OCI-LY1 (cell line): ENCODE measurements at regions not wholly inside any gene's neighbourhood (a gene's known extent, or its start where the extent isn't known, plus 50 kb on each side); places are given as distances from the start of the nearest gene placed in this dataset.

Experiments used
- H2AFZ ChIP-seq: fragments of 200-600 bp; sonication (generic), shearing (Covaris generic); 2 replicates; pipeline ENCODE4 v1.6.0; 2014; ENCODE audit warnings: antibody characterized with exemption, mild to moderate bottlenecking, low read length
- H3F3A ChIP-seq: fragments of 200-600 bp; sonication (generic), shearing (Covaris generic); 2 replicates; pipeline ENCODE4 v1.6.0; 2014; ENCODE audit warnings: mild to moderate bottlenecking, antibody characterized with exemption, low read length, moderate library complexity; ENCODE audit not compliant: insufficient read depth
- H3K27ac ChIP-seq: fragments of 200-600 bp; sonication (generic); 2 replicates; pipeline ENCODE4 v1.5.1; 2014; ENCODE audit warnings: low read length, mixed run types, mild to moderate bottlenecking, low read depth; ENCODE audit not compliant: poor library complexity, severe bottlenecking
- H3K27me3 ChIP-seq: fragments of 200-600 bp; sonication (generic); 2 replicates; pipeline ENCODE4 v1.6.0; 2014; ENCODE audit warnings: antibody characterized with exemption, mild to moderate bottlenecking, low read length, moderate library complexity; ENCODE audit not compliant: insufficient read depth
- H3K36me3 ChIP-seq: fragments of 200-600 bp; sonication (generic); 2 replicates; pipeline ENCODE4 v1.6.1; 2014; ENCODE audit warnings: mild to moderate bottlenecking, antibody characterized with exemption, low read length, moderate library complexity, mixed read lengths; ENCODE audit not compliant: insufficient read depth
- H3K4me1 ChIP-seq: fragments of 200-600 bp; sonication (generic); 2 replicates; pipeline ENCODE4 v1.5.1; 2014; ENCODE audit warnings: mild to moderate bottlenecking, low read length, moderate library complexity; ENCODE audit not compliant: insufficient read depth, severe bottlenecking
- H3K4me2 ChIP-seq: fragments of 200-600 bp; sonication (generic), shearing (Covaris generic); 2 replicates; pipeline ENCODE4 v1.6.1; 2014; ENCODE audit warnings: low read length
- H3K4me3 ChIP-seq: fragments of 200-600 bp; sonication (generic); 2 replicates; pipeline ENCODE4 v1.5.1; 2014; ENCODE audit warnings: low read length, low read depth, mild to moderate bottlenecking, mixed read lengths; ENCODE audit not compliant: poor library complexity, severe bottlenecking
- H3K79me2 ChIP-seq: fragments of 200-600 bp; shearing (Covaris generic); 2 replicates; pipeline ENCODE4 v1.6.1; 2016; ENCODE audit warnings: mixed run types, low read length, mixed read lengths; ENCODE audit not compliant: insufficient read depth
- H3K9ac ChIP-seq: fragments of 200-600 bp; sonication (generic), shearing (Covaris generic); 2 replicates; pipeline ENCODE4 v1.6.1; 2014; ENCODE audit warnings: mild to moderate bottlenecking, low read length, mixed read lengths
- H3K9me2 ChIP-seq: fragments of 200-600 bp; sonication (generic), shearing (Covaris generic); 2 replicates; pipeline ENCODE4 v1.6.1; 2014; ENCODE audit warnings: low read depth, mild to moderate bottlenecking, low read length, mixed read lengths
- H3K9me3 ChIP-seq: fragments of 200-600 bp; shearing (Covaris generic); 2 replicates; pipeline ENCODE4 v1.6.1; 2014; ENCODE audit warnings: low read length, mixed read lengths
- H4K20me1 ChIP-seq: fragments of 200-600 bp; sonication (generic), shearing (Covaris generic); 2 replicates; pipeline ENCODE4 v1.6.0; 2016; ENCODE audit warnings: mild to moderate bottlenecking, low read length; ENCODE audit not compliant: insufficient read depth
- EZH2 ChIP-seq: fragments of 200-600 bp; sonication (generic), shearing (Covaris generic); IDR thresholded peaks from 2 replicates; pipeline ENCODE4 v1.8.0; 2017; ENCODE audit warnings: borderline replicate concordance, mixed run types, mild to moderate bottlenecking, antibody characterized with exemption, low read length, moderate library complexity, mixed read lengths
- TF ChIP-seq, protein P1 (sequence below): fragments of 200-600 bp; sonication (generic), shearing (Covaris generic); IDR thresholded peaks from 2 replicates; pipeline ENCODE4 v1.5.1; 2017; ENCODE audit warnings: mild to moderate bottlenecking, antibody characterized with exemption, low read length, moderate library complexity, mixed read lengths

DNA sequence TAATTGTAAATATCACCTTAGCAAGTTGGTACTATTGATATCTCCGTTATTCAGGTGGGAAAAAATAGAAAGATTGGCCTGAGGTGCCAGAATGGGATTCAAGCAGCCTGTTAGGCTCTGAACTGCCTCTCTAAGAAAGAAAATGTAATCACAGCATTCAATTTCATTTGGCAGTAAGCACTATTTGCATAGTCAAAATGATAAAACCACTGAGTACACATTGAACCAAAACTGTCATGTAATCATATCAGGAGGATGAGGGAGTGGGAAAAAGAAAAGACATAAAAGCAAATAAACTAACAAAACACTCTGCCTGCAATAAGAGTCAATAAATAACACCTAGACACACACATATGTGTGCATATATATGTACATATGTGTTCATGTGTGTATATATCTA, 103.9 kb upstream of the TACR1 start:
- H3K27ac ChIP-seq, result no peak overlapping the region
- H3K27me3 ChIP-seq, result no peaks in the 10 kb centered on the region
- H3K9me3 ChIP-seq, result 0 out of 2 replicates have a peak, but pooled peaks cover 2% of the 10 kb centered on the region
- H3K9ac ChIP-seq, result no peak overlapping the region
- no peaks in the 10 kb centered on the region for H4K20me1 ChIP-seq
- no peak overlapping the region for H3K4me2 ChIP-seq
- H3K4me3 ChIP-seq, result no peak overlapping the region
- no peak overlapping the region for H2AFZ ChIP-seq
- no peaks in the 10 kb centered on the region for H3K9me2 ChIP-seq
- H3K4me1 ChIP-seq, result no peaks in the 10 kb centered on the region
- H3K36me3 ChIP-seq, result no peaks in the 10 kb centered on the region
- TF ChIP-seq, protein P1, sequence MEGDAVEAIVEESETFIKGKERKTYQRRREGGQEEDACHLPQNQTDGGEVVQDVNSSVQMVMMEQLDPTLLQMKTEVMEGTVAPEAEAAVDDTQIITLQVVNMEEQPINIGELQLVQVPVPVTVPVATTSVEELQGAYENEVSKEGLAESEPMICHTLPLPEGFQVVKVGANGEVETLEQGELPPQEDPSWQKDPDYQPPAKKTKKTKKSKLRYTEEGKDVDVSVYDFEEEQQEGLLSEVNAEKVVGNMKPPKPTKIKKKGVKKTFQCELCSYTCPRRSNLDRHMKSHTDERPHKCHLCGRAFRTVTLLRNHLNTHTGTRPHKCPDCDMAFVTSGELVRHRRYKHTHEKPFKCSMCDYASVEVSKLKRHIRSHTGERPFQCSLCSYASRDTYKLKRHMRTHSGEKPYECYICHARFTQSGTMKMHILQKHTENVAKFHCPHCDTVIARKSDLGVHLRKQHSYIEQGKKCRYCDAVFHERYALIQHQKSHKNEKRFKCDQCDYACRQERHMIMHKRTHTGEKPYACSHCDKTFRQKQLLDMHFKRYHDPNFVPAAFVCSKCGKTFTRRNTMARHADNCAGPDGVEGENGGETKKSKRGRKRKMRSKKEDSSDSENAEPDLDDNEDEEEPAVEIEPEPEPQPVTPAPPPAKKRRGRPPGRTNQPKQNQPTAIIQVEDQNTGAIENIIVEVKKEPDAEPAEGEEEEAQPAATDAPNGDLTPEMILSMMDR, result no peak
- TF ChIP-seq EZH2, result no peak
- no peaks in the 10 kb centered on the region for H3F3A ChIP-seq
- no peaks in the 10 kb centered on the region for H3K79me2 ChIP-seq

DNA sequence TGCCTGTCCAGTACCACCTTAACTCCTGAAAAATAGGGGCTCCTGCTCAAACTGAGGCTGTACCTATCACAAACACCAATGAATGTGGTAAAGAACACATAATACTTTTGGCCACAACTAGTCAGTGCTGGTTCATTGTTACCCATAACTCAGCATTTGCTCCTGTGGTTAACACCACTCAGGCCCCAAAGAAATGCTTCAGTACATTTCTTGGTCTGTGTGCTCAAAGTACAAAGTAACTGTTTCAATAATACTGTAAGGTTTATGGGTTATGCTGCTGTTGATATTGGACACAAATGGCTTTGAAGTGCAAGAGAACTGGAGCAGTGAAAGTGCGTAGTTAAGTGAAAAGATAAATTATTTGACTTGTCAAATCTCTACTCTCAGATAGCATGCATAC, 95.0 kb upstream of the TACR1 start:
- H3K4me3 ChIP-seq, result no peak overlapping the region
- no peak overlapping the region for H3K4me2 ChIP-seq
- H3K9me2 ChIP-seq, result no peaks in the 10 kb centered on the region
- H3K4me1 ChIP-seq, result no peaks in the 10 kb centered on the region
- no peaks in the 10 kb centered on the region for H4K20me1 ChIP-seq
- H3F3A ChIP-seq, result no peaks in the 10 kb centered on the region
- H2AFZ ChIP-seq, result no peak overlapping the region
- H3K9me3 ChIP-seq, result no peaks in the 10 kb centered on the region
- no peak overlapping the region for H3K9ac ChIP-seq
- no peak overlapping the region for H3K27ac ChIP-seq
- H3K36me3 ChIP-seq, result no peaks in the 10 kb centered on the region
- no peaks in the 10 kb centered on the region for H3K27me3 ChIP-seq
- no peak for TF ChIP-seq EZH2
- TF ChIP-seq, protein P1, result no peak
- H3K79me2 ChIP-seq, result no peaks in the 10 kb centered on the region

DNA sequence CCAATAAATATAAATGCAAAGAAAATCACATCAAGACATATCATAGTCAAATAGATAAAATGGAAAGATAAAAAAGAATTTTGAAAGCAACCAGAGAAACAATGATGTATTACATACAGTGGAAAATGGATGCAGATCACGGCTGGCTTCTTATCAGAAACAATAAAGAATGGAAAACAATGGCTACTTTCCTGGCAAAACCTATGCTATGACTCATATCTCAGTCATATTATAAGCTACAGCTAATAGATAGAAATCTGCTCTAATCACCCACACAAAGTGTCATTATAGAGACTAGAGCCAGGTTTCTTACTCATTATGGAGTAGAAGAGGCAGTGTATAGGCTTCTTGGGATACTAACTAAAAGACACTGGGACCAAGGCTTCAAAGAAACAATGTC, 93.5 kb upstream of the TACR1 start:
- H3K4me2 ChIP-seq, result no peak overlapping the region

More for the DNA sequence above, 93.5 kb upstream of the TACR1 start:
- Histone ChIP-seq H3K27me3 (no peaks in the 10 kb centered on the region), H3K9ac (no peak overlapping the region), H3K27ac (no peak overlapping the region), H4K20me1 (no peaks in the 10 kb centered on the region), H3K9me2 (no peaks in the 10 kb centered on the region), H3F3A (no peaks in the 10 kb centered on the region), H3K9me3 (no peaks in the 10 kb centered on the region), H3K79me2 (no peaks in the 10 kb centered on the region), H3K36me3 (no peaks in the 10 kb centered on the region), H3K4me3 (no peak overlapping the region), H3K4me1 (no peaks in the 10 kb centered on the region), H2AFZ (no peak overlapping the region)
- TF ChIP-seq, protein P1, result no peak
- TF ChIP-seq EZH2, result no peak
